Astrocyte (in vitro differentiated cells and primary cell): ENCODE measurements at regions not wholly inside any gene's neighbourhood (a gene's known extent, or its start where the extent isn't known, plus 50 kb on each side); places are given as distances from the start of the nearest gene placed in this dataset.
A peak's percentile ranks its signal among the peaks of the same experiment; 100 is the strongest.
"Not testable (repeated sequence)": the region's sequence is repeated elsewhere in the genome, so short reads cannot be mapped to it uniquely, and the experiment has no call there.

Experiments used
- DNase-seq: peaks from one replicate; pipeline ENCODE4 v3.0.0-alpha.2; 2010; ENCODE audit warnings: low read depth
- FAIRE-seq: peaks from 2 replicates; lab custom pipeline; 2011; peaks lifted over from hg19 to GRCh38; lab: Jason Lieb, UNC
- H2AFZ ChIP-seq: 2 replicates; pipeline ENCODE4 v1.6.0; 2012; ENCODE audit warnings: low read depth, low read length, inconsistent platforms
- H3K27ac ChIP-seq: 2 replicates; pipeline ENCODE4 v1.5.1; 2011; ENCODE audit warnings: low read depth, low read length, inconsistent platforms
- H3K27me3 ChIP-seq: 2 replicates; pipeline ENCODE4 v1.6.0; 2011; ENCODE audit warnings: low read length, inconsistent platforms; ENCODE audit not compliant: insufficient read depth
- H3K36me3 ChIP-seq: 2 replicates; pipeline ENCODE4 v1.5.1; 2011; ENCODE audit warnings: low read length, inconsistent platforms; ENCODE audit not compliant: insufficient read depth
- H3K4me1 ChIP-seq: 2 replicates; pipeline ENCODE4 v1.5.1; 2011; ENCODE audit warnings: low read length, inconsistent platforms; ENCODE audit not compliant: insufficient read depth
- H3K4me2 ChIP-seq: 2 replicates; pipeline ENCODE4 v1.6.0; 2012; ENCODE audit warnings: low read length, inconsistent platforms
- H3K4me3 ChIP-seq: 2 replicates; pipeline ENCODE4 v1.5.1; 2011; ENCODE audit warnings: low read depth, mild to moderate bottlenecking, low read length, inconsistent platforms; ENCODE audit not compliant: insufficient read depth
- H3K79me2 ChIP-seq: 2 replicates; pipeline ENCODE4 v1.6.0; 2012; ENCODE audit warnings: mild to moderate bottlenecking, low read length, inconsistent platforms; ENCODE audit not compliant: insufficient read depth
- H3K9ac ChIP-seq: 2 replicates; pipeline ENCODE4 v1.6.0; 2012; ENCODE audit warnings: mild to moderate bottlenecking, low read length, inconsistent platforms
- H3K9me3 ChIP-seq: 2 replicates; pipeline ENCODE4 v1.5.1; 2012; ENCODE audit warnings: low read depth, mild to moderate bottlenecking, low read length, inconsistent platforms; ENCODE audit not compliant: insufficient read depth
- H4K20me1 ChIP-seq: 2 replicates; pipeline ENCODE4 v1.6.0; 2012; ENCODE audit warnings: low read length, inconsistent platforms; ENCODE audit not compliant: insufficient read depth
- H3K27ac Mint-ChIP-seq: one replicate; pipeline ENCODE4 v1.8.0; 2021; ENCODE audit warnings: mild to moderate bottlenecking, mixed read lengths; ENCODE audit not compliant: unreplicated experiment
- H3K27me3 Mint-ChIP-seq: one replicate; pipeline ENCODE4 v1.8.0; 2021; ENCODE audit warnings: low read depth, mixed read lengths; ENCODE audit not compliant: unreplicated experiment
- H3K36me3 Mint-ChIP-seq: one replicate; pipeline ENCODE4 v1.8.0; 2021; ENCODE audit warnings: low read depth, mixed read lengths; ENCODE audit not compliant: unreplicated experiment
- H3K4me1 Mint-ChIP-seq: one replicate; pipeline ENCODE4 v1.8.0; 2021; ENCODE audit warnings: low read depth, mixed read lengths; ENCODE audit not compliant: unreplicated experiment
- H3K4me3 Mint-ChIP-seq: one replicate; pipeline ENCODE4 v1.8.0; 2021; ENCODE audit warnings: mild to moderate bottlenecking, moderate library complexity, mixed read lengths; ENCODE audit not compliant: unreplicated experiment
- H3K9me3 Mint-ChIP-seq: one replicate; pipeline ENCODE4 v1.8.0; 2021; ENCODE audit warnings: mild to moderate bottlenecking, mixed read lengths; ENCODE audit not compliant: unreplicated experiment
- EZH2 ChIP-seq: IDR thresholded peaks from 2 replicates; pipeline ENCODE4 v1.6.1; 2012; ENCODE audit warnings: mild to moderate bottlenecking, low read length, inconsistent platforms; ENCODE audit not compliant: insufficient read depth
- TF ChIP-seq, protein P1 (sequence below): IDR thresholded peaks from 2 replicates; pipeline ENCODE4 v1.5.1; 2011; ENCODE audit warnings: low read depth, mild to moderate bottlenecking, inconsistent platforms, low read length, moderate library complexity; ENCODE audit not compliant: insufficient read depth

GRCh38 chr7:85895835-85896234, 709.0 kb upstream of the SEMA3D start:
- H3K27ac Mint-ChIP-seq = no peak overlapping the region
- no peak overlapping the region for H2AFZ ChIP-seq
- H3K9ac ChIP-seq = no peak overlapping the region
- H3K79me2 ChIP-seq = no peaks in the 10 kb centered on the region
- no peaks in the 10 kb centered on the region for H3K27me3 Mint-ChIP-seq
- H3K4me2 ChIP-seq = no peak overlapping the region
- H3K36me3 ChIP-seq = no peaks in the 10 kb centered on the region
- H3K4me1 Mint-ChIP-seq = peaks cover 2% of the 10 kb centered on the region
- H3K36me3 Mint-ChIP-seq = no peaks in the 10 kb centered on the region
- no peak for FAIRE-seq
- H3K27ac ChIP-seq = no peak overlapping the region
- no peak for TF ChIP-seq EZH2
- TF ChIP-seq, protein P1, sequence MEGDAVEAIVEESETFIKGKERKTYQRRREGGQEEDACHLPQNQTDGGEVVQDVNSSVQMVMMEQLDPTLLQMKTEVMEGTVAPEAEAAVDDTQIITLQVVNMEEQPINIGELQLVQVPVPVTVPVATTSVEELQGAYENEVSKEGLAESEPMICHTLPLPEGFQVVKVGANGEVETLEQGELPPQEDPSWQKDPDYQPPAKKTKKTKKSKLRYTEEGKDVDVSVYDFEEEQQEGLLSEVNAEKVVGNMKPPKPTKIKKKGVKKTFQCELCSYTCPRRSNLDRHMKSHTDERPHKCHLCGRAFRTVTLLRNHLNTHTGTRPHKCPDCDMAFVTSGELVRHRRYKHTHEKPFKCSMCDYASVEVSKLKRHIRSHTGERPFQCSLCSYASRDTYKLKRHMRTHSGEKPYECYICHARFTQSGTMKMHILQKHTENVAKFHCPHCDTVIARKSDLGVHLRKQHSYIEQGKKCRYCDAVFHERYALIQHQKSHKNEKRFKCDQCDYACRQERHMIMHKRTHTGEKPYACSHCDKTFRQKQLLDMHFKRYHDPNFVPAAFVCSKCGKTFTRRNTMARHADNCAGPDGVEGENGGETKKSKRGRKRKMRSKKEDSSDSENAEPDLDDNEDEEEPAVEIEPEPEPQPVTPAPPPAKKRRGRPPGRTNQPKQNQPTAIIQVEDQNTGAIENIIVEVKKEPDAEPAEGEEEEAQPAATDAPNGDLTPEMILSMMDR = no peak
- H3K4me3 Mint-ChIP-seq = no peak overlapping the region
- H3K9me3 ChIP-seq = no peaks in the 10 kb centered on the region
- no peak overlapping the region for H3K4me3 ChIP-seq
- no peaks in the 10 kb centered on the region for H3K4me1 ChIP-seq
- H3K27me3 ChIP-seq = no peaks in the 10 kb centered on the region
- no peak for DNase-seq
- H4K20me1 ChIP-seq = no peaks in the 10 kb centered on the region
- no peaks in the 10 kb centered on the region for H3K9me3 Mint-ChIP-seq

DNA sequence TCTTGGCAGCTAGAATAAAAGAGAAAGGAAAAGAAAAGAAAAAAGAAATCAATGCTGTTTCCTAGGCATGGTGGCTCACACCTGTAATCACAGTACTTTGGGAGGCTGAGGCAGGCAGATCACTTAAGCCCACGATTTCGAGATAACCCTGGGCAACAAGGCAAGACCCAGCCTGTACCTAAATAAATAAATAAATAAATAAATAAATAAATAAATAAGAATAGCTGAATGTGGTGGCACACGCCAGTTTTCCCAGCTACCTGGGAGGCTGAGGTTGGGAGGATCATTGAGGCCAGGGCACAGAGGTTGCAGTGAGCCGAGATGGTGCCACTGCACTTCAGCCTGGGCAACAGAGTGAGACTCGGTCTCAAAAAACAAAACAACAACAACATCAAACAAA, 705.0 kb upstream of the SEMA3D start:
- not testable (repeated sequence) for H3K4me1 Mint-ChIP-seq, H3K36me3 ChIP-seq, H3K4me1 ChIP-seq, FAIRE-seq, H3K4me3 ChIP-seq, H3K27me3 ChIP-seq, H3K79me2 ChIP-seq, H3K9me3 ChIP-seq, H2AFZ ChIP-seq, H3K4me2 ChIP-seq, H3K36me3 Mint-ChIP-seq, H3K9me3 Mint-ChIP-seq, H3K9ac ChIP-seq, H3K4me3 Mint-ChIP-seq, H3K27ac ChIP-seq, DNase-seq, H3K27ac Mint-ChIP-seq, H3K27me3 Mint-ChIP-seq, H4K20me1 ChIP-seq

GRCh38 chr7:85890244-85890811, 703.5 kb upstream of the SEMA3D start:
- no peak overlapping the region for H3K27ac Mint-ChIP-seq
- Histone ChIP-seq H3K4me3 (no peak overlapping the region), H3K9me3 (no peaks in the 10 kb centered on the region), H3K27ac (no peak overlapping the region), H3K27me3 (no peaks in the 10 kb centered on the region), H3K9ac (no peak overlapping the region), H2AFZ (no peak overlapping the region), H3K4me2 (no peak overlapping the region), H3K4me1 (no peaks in the 10 kb centered on the region), H3K36me3 (no peaks in the 10 kb centered on the region), H4K20me1 (no peaks in the 10 kb centered on the region), H3K79me2 (no peaks in the 10 kb centered on the region)
- H3K36me3 Mint-ChIP-seq = no peaks in the 10 kb centered on the region
- FAIRE-seq (peak; percentile 43), DNase-seq (peak; percentile 9)
- TF ChIP-seq, protein P1 = peak; percentile 59
- no peak for TF ChIP-seq EZH2
- no peak overlapping the region for H3K4me3 Mint-ChIP-seq
- H3K4me1 Mint-ChIP-seq = no peaks in the 10 kb centered on the region
- H3K9me3 Mint-ChIP-seq = no peaks in the 10 kb centered on the region
- no peaks in the 10 kb centered on the region for H3K27me3 Mint-ChIP-seq
